Common myeloid progenitor, CD34-positive (primary cell): ENCODE measurements at regions not wholly inside any gene's neighbourhood (a gene's known extent, or its start where the extent isn't known, plus 50 kb on each side); places are given as distances from the start of the nearest gene placed in this dataset.

Source experiments
- CTCF ChIA-PET: fragments of 350-600 bp; sonication (Branson Sonifier 250); formaldehyde crosslinking; loops from one replicate; lab custom pipeline; 2021; ENCODE audit warnings: antibody characterized with exemption; lab: Charles Lee
- POLR2A ChIA-PET: fragments of 350-600 bp; sonication (Branson Sonifier 250); formaldehyde crosslinking; loops from one replicate; lab custom pipeline; 2021; ENCODE audit warnings: antibody characterized with exemption; lab: Charles Lee
- DNase-seq, 3 donors: peaks; one replicate each; pipeline versions ENCODE4 v3.0.0 to v3.0.0-alpha.2; 2013
- H3K27ac ChIP-seq, 2 experiments: 1 replicate in 1 of 2; 2 replicates in 1 of 2; pipeline ENCODE4 v1.7.0; 2013; ENCODE audit warnings: inconsistent platforms in 2 of 2, low read length in 2 of 2, mild to moderate bottlenecking in 2 of 2, low read depth in 1 of 2, moderate library complexity in 1 of 2; ENCODE audit not compliant: severe bottlenecking in 2 of 2, insufficient read depth in 1 of 2, poor library complexity in 1 of 2
- H3K27me3 ChIP-seq, 5 experiments: replicated peaks in 2 of 5; 1 replicate in 3 of 5; 2 replicates in 2 of 5; pipeline versions ENCODE4 v1.6.1 to v1.7.0; 2013; ENCODE audit warnings: low read length in 4 of 5, mild to moderate bottlenecking in 2 of 5, moderate library complexity in 2 of 5, inconsistent platforms in 1 of 5; ENCODE audit not compliant: insufficient read depth in 5 of 5, control insufficient read depth in 4 of 5
- H3K36me3 ChIP-seq, 4 experiments: 1 replicate in 2 of 4; 2 replicates in 2 of 4; pipeline versions ENCODE4 v1.6.1 to v1.7.0; 2013; ENCODE audit warnings: low read length in 3 of 4, control low read depth in 1 of 4, mild to moderate bottlenecking in 1 of 4; ENCODE audit not compliant: control insufficient read depth in 4 of 4, insufficient read depth in 4 of 4
- H3K4me1 ChIP-seq, 4 experiments: 1 replicate in 3 of 4; 2 replicates in 1 of 4; pipeline versions ENCODE4 v1.6.1 to v1.7.1; 2013; ENCODE audit warnings: low read length in 3 of 4, mild to moderate bottlenecking in 3 of 4, control low read depth in 1 of 4, inconsistent platforms in 1 of 4, moderate library complexity in 1 of 4; ENCODE audit not compliant: control insufficient read depth in 4 of 4, insufficient read depth in 4 of 4; ENCODE audit errors: control extremely low read depth in 1 of 4
- H3K4me3 ChIP-seq, 7 experiments: 1 replicate in 4 of 7; 2 replicates in 3 of 7; pipeline versions ENCODE4 v1.5.1 to v1.7.0; 2013; ENCODE audit warnings: mild to moderate bottlenecking in 7 of 7, low read length in 6 of 7, moderate library complexity in 6 of 7, inconsistent platforms in 2 of 7, low read depth in 2 of 7, control low read depth in 1 of 7; ENCODE audit not compliant: insufficient read depth in 4 of 7, control insufficient read depth in 1 of 7; ENCODE audit errors: extremely low read depth in 1 of 7
- H3K9me3 ChIP-seq, 5 experiments: 1 replicate in 4 of 5; 2 replicates in 1 of 5; pipeline versions ENCODE4 v1.6.1 to v1.7.1; 2013; ENCODE audit warnings: low read length in 4 of 5, mild to moderate bottlenecking in 2 of 5, inconsistent platforms in 1 of 5, low read depth in 1 of 5, moderate library complexity in 1 of 5; ENCODE audit not compliant: control insufficient read depth in 4 of 5, insufficient read depth in 2 of 5; ENCODE audit errors: control extremely low read depth in 1 of 5
- WGBS: methylation state at CpG from one replicate; pipeline ENCODE4 v1.1.5; 2013; ENCODE audit not compliant: insufficient coverage; 5-methylcytosine and 5-hydroxymethylcytosine counted together

- no peak for DNase-seq
- Histone ChIP-seq H3K27me3 (no peaks in the 10 kb centered on the region), H3K36me3 (no peaks in the 10 kb centered on the region), H3K27ac (no peak overlapping the region), H3K4me3 (no peak overlapping the region), H3K9me3 (no peaks in the 10 kb centered on the region), H3K4me1 (no peaks in the 10 kb centered on the region)
- ChIA-PET CTCF (interaction anchor here (1.4 kb wide), 1 partner anchor 15 kb away, joined by 3 read pairs; no protein-coding TSS in a partner anchor), POLR2A (no interaction called here)
- WGBS, result 63% methylated on average over 3 of the region's 3 CpGs
Measured at GRCh38 chr13:40456397-40456953, 210.0 kb downstream of the FOXO1 start.

GRCh38 chr13:40456979-40457553 lies 209.4 kb downstream of the FOXO1 start:
- ChIA-PET POLR2A (no interaction called here), CTCF (no interaction called here)
- Histone ChIP-seq H3K36me3 (no peaks in the 10 kb centered on the region), H3K4me1 (no peaks in the 10 kb centered on the region), H3K27ac (no peak overlapping the region), H3K4me3 (no peak overlapping the region), H3K9me3 (no peaks in the 10 kb centered on the region), H3K27me3 (no peaks in the 10 kb centered on the region)
- no peak for DNase-seq
- 91% methylated on average over 8 of the region's 8 CpGs for WGBS

- Histone ChIP-seq H3K27me3 (no peaks in the 10 kb centered on the region), H3K4me3 (no peak overlapping the region), H3K9me3 (no peaks in the 10 kb centered on the region), H3K36me3 (no peaks in the 10 kb centered on the region), H3K27ac (no peak overlapping the region), H3K4me1 (no peaks in the 10 kb centered on the region)
- CTCF ChIA-PET, result interaction anchor here (1.5 kb wide), 1 partner anchor 11 kb away, joined by 6 read pairs; no protein-coding TSS in a partner anchor
- DNase-seq, result no peak
- POLR2A ChIA-PET, result no interaction called here
- WGBS, result 100% methylated on average over 10 of the region's 12 CpGs
Measured at GRCh38 chr13:40457929-40458719, 208.3 kb downstream of the FOXO1 start.

GRCh38 chr13:40458720-40458990 lies 207.8 kb downstream of the FOXO1 start:
- no peaks in the 10 kb centered on the region for H3K4me1 ChIP-seq
- DNase-seq, result no peak
- CTCF ChIA-PET, result interaction anchor here (1.5 kb wide), 1 partner anchor 11 kb away, joined by 6 read pairs; no protein-coding TSS in a partner anchor
- H3K4me3 ChIP-seq, result no peak overlapping the region
- WGBS, result 100% methylated on average over 4 of the region's 7 CpGs
- no peaks in the 10 kb centered on the region for H3K9me3 ChIP-seq
- POLR2A ChIA-PET, result no interaction called here
- H3K36me3 ChIP-seq, result no peaks in the 10 kb centered on the region
- no peaks in the 10 kb centered on the region for H3K27me3 ChIP-seq
- no peak overlapping the region for H3K27ac ChIP-seq

- Histone ChIP-seq H3K9me3 (no peaks in the 10 kb centered on the region), H3K27me3 (no peaks in the 10 kb centered on the region), H3K4me3 (no peak overlapping the region), H3K36me3 (no peaks in the 10 kb centered on the region), H3K27ac (no peak overlapping the region), H3K4me1 (no peaks in the 10 kb centered on the region)
- ChIA-PET CTCF (interaction anchor here (1.3 kb wide), 1 partner anchor 9 kb away, joined by 4 read pairs; no protein-coding TSS in a partner anchor), POLR2A (no interaction called here)
- no peak for DNase-seq
- 83% methylated on average over 3 of the region's 3 CpGs for WGBS
Measured at GRCh38 chr13:40460116-40460515, 206.3 kb downstream of the FOXO1 start.

- 96% methylated on average over 8 of the region's 12 CpGs for WGBS
- CTCF ChIA-PET, result no interaction called here
Measured at GRCh38 chr13:40464337-40465014, 202.0 kb downstream of the FOXO1 start.

GRCh38 chr13:40465015-40465390 lies 201.4 kb downstream of the FOXO1 start:
- no peaks in the 10 kb centered on the region for H3K36me3 ChIP-seq
- no peaks in the 10 kb centered on the region for H3K9me3 ChIP-seq
- no peak for DNase-seq
- no peaks in the 10 kb centered on the region for H3K4me1 ChIP-seq
- ChIA-PET CTCF (no interaction called here), POLR2A (no interaction called here)
- no peak overlapping the region for H3K4me3 ChIP-seq
- H3K27me3 ChIP-seq, result no peaks in the 10 kb centered on the region
- no peak overlapping the region for H3K27ac ChIP-seq
- 100% methylated on average over 2 of the region's 3 CpGs for WGBS

More at GRCh38 chr13:40464337-40465014, 202.0 kb downstream of the FOXO1 start:
- Histone ChIP-seq H3K9me3 (no peaks in the 10 kb centered on the region), H3K4me3 (no peak overlapping the region), H3K4me1 (no peaks in the 10 kb centered on the region), H3K27me3 (no peaks in the 10 kb centered on the region), H3K36me3 (no peaks in the 10 kb centered on the region), H3K27ac (no peak overlapping the region)
- no peak for DNase-seq
- POLR2A ChIA-PET, result no interaction called here
